GM13977 (cell line): ENCODE measurements at regions not wholly inside any gene's neighbourhood (a gene's known extent, or its start where the extent isn't known, plus 50 kb on each side); places are given as distances from the start of the nearest gene placed in this dataset.

Experiments
- DNase-seq: peaks from one replicate; pipeline ENCODE4 v3.0.0; 2012; ENCODE audit warnings: low spot score
- in situ Hi-C: fragments of 300-500 bp; cut with MboI; formaldehyde crosslinking; loops from one replicate; pipeline ENCODE4 v1.12.0; 2022; ENCODE audit warnings: low sequenced_read_pairs, low pct_unique_long_range_greater_than_20kb, mixed read lengths, inconsistent platforms; ENCODE audit not compliant: unreplicated experiment
- TF ChIP-seq, protein P1 (sequence below): IDR thresholded peaks from 2 replicates; pipeline ENCODE4 v1.5.1; 2012; ENCODE audit warnings: mild to moderate bottlenecking, control low read depth; ENCODE audit not compliant: insufficient read depth; ENCODE audit errors: extremely low read depth, missing control alignments

DNA sequence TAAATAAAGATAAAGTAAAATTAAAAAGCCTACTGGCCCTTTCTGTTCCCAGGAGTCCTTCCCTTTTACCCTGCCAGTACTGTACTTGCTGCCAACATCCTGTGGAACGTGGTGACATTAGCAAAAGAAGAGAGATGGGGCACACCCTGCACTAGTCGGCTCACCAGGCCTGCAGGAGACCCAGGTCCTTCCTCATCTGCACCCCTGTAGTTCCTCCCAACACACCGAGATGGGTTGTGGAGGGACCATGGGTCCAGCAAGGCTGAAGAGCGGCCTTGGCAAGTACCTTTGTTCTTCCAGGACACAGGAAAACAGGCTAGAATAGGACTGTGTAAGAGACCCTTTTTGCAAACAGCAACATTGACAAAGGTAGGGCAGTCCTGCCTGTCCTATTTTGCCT lies 98.7 kb upstream of the TMPRSS2 start:
- in situ Hi-C loops = no loop called here

DNA sequence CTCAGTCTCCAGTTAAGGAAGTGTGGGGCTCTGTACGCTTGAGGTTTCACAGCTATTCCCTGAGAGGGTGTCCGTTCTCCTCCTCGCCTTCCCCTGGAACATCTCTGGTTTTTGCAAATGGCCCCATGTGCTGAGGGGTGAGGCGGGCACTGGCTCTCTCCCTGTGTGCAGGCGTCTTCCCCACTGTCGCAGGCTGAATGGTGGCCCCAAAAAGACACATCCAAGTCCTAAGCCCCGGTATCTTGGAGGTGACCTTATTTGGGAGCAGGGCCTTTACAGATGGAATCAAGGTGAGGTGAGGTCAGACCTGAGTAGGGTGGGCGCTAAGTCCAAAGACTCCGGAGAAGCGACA lies 98.0 kb upstream of the TMPRSS2 start:
- TF ChIP-seq, protein P1, sequence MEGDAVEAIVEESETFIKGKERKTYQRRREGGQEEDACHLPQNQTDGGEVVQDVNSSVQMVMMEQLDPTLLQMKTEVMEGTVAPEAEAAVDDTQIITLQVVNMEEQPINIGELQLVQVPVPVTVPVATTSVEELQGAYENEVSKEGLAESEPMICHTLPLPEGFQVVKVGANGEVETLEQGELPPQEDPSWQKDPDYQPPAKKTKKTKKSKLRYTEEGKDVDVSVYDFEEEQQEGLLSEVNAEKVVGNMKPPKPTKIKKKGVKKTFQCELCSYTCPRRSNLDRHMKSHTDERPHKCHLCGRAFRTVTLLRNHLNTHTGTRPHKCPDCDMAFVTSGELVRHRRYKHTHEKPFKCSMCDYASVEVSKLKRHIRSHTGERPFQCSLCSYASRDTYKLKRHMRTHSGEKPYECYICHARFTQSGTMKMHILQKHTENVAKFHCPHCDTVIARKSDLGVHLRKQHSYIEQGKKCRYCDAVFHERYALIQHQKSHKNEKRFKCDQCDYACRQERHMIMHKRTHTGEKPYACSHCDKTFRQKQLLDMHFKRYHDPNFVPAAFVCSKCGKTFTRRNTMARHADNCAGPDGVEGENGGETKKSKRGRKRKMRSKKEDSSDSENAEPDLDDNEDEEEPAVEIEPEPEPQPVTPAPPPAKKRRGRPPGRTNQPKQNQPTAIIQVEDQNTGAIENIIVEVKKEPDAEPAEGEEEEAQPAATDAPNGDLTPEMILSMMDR = no peak
- in situ Hi-C loops = no loop called here
- no peak for DNase-seq

More for the DNA sequence above, 98.7 kb upstream of the TMPRSS2 start:
- DNase-seq = no peak
- TF ChIP-seq, protein P1 = no peak

DNA sequence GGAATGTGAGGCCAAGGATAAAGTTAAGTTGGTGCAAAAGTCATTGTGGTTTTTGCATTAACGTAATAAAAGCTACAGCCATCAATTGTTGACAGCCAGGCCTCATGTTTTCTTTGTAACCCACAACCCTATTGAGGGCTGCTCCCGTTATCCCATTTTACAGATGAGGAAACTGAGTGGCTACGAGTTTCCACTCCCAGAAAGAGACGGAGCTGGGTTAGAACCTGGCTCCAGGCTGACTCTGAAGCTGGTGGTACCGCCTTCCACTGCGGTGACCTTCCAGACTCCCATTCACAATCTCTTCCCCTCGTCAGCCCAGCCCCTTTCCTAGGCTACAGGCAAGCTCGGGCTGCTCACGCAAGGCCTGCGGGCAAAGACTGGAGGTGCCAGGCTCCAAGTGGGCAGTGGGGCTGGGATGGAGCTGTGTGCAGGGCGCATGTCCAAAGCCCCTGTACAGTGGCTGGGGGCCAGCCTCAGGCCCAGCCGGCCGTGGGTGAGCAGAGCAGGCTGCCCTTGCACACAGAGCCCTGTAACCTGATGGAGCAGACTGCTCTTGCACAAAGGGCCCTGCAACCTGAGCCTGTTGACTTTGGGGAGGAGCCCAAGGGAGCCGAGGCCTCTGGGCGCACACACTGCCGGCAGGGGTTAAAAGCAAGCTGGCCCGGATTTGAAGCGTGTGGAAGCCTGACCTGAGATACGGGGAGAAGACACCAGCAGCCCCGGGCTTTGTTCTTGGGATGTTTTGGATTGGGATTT lies 97.4 kb upstream of the TMPRSS2 start:
- TF ChIP-seq, protein P1 = no peak
- no peak for DNase-seq
- in situ Hi-C loops = no loop called here

DNA sequence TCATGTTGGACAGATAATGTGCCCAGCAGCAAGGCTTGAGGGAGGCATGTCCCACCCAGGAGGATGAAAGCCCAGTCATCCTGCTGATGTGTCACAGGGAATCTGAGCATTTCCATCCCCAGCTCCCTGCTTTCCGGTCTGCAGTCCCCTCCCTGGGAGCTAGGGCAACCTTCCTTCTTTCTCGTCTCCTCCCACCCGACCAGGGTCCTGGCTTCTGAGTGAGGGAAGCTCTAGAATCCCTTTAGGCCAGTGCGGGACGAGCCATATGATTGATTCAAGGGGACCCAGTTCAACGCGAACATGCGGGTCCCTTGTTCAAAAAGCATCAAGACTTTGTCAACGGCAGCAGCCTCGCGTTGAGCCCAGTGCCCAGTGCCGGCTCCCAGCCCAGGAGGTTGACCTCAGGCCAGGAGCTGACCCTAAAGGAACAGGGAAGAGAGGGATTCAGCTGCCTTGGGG lies 96.7 kb upstream of the TMPRSS2 start:
- in situ Hi-C loops = no loop called here
- TF ChIP-seq, protein P1 = no peak
- no peak for DNase-seq

DNA sequence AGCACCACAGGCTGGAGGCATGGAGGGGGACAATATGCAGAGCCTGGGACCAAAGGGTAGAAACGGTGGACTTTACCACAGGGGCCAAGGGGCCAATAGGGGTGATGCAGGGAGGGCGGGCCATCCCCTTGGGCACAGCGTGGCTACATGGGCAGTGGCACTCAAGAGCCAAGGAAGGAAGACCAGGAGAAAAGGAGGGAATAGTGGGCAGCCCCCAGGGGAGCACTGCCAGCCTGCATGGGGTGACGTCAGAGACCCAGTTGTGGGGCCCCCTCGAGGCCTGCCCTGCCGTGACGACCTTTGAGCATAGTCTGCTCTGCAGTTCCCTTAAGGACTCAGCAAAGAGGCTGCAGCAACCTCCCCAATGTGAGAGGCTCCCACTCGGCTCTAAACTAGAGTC lies 95.5 kb upstream of the TMPRSS2 start:
- TF ChIP-seq, protein P1 = no peak
- DNase-seq = no peak
- in situ Hi-C loops = no loop called here

DNA sequence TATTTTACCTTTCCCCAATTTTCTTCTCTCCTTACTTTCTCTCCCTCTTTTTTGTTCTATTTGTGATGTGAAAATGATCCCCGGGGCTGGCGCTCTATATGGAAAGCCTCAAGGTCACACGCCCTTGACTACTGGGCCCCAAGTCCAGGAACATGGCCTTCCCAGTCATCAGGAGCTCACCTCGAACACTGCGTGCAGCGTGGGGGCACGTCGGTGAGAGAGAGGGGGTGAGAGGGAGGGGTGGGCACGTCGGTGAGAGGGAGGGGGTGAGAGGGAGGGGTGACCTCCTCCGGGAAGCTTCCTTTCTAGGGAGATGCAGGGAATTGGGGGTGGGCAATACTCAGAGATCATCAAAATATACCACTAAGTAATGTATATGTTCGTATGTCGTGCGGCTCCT lies 94.6 kb upstream of the TMPRSS2 start:
- in situ Hi-C loops = no loop called here
- TF ChIP-seq, protein P1 = no peak
- no peak for DNase-seq
